ENCODE measurements at regions not wholly inside any gene's neighbourhood (a gene's known extent, or its start where the extent isn't known, plus 50 kb on each side); places are given as distances from the start of the nearest gene placed in this dataset.
"Not testable (repeated sequence)": the region's sequence is repeated elsewhere in the genome, so short reads cannot be mapped to it uniquely, and the experiment has no call there.

DNA sequence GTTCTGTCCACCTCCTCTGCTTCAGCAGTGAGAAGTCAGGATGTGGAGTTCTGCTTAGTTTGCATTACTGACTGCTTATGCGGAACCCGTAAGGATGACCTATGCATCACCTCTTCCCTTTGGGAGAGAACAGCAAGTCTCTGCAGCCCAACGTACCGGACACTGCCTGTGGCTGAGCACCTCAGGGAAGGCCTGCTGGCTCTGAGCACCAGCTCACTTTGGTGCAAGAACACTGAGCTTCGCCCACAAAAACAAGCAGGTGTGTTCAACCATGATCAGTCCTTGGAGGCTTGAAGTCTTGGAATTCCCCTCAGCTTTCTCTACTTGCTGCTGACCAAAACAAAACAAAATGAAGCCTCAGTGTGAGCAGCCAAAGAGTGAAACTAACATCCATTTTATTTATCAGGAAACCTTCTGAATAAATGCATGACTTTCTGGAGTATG, 52.7 kb upstream of the NCK2 start:
- DNase-seq (ENCODE audit: low read depth) = no peak

DNA sequence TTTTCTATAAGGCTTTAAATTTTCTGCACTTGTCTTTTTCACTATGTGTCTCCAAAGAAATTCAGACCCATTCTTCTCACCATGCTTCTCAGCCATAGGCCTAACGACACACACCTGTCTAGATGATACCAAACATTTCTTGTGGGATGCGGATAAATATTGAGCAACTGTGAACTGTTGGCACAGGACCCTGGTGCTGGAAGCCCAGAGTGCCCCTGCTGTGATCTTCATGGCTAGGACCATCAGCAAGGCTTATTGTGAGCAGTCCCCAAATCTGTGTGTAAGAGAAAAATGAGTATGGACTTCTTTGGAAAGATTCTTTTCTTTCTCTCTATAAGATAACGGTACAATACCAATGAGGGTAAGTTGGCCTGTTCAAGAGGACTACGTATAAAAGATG, 54.1 kb upstream of the NCK2 start:
- no peak for DNase-seq (ENCODE audit: low read depth)

DNA sequence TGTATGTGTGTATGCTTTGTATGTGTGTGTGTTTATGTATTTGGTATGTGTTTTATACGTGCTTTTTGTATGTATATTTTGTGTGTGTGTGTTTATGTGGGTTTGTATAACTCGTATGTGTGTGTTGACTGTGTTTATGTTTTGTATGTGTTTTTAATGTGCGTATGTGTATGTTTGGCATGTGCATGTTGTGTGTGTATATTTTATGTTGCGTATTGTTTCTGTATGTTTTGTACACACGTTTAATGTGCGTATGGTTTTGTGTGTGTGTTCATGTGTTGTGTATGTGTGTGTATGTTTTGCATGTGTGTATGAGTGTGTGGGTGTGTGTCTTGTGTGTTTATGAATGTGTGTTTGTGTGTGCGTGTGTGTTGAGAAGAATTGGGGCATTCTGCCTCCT, 55.2 kb upstream of the NCK2 start:
- DNase-seq (ENCODE audit: low read depth) = no peak

DNA sequence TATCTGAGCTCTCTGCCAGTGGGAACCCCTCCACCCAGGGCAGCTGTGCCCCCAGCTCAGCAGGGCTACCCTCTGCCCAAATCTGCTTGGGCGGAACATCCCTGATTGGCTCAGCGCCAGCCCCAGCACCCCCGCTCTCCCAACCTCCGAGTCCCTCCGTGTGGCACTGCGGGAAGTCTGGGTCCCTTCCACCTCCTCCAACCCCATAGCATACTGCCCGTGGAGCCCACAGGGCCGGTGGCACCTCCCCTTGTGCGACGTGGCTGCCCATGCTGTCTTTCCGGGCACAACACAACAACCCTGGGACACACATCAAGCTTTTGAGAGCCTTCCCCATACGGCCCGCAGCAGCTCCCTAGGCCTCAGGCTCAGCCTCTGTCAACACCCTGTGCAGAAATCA, 55.8 kb upstream of the NCK2 start:
- no peak for DNase-seq (ENCODE audit: low read depth)

DNA sequence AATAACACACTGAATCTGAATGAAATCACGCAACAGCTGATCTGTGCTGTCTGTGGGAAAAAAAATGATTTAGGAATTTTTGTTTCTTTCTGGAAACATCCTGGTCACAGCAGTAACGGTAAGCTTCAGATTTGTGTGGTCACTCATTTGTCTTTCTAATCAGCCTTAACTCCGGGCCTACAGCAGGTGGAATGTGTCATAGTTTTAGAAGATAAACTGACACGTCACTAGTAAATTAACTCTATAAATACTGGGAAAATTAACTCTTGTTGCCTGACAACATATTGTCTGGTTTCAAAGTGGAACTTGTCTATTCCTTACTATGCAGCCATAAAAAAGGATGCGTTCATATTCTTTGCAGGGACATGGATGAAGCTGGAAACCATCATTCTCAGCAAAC, 58.1 kb upstream of the NCK2 start:
- no peak for DNase-seq (ENCODE audit: low read depth)

DNA sequence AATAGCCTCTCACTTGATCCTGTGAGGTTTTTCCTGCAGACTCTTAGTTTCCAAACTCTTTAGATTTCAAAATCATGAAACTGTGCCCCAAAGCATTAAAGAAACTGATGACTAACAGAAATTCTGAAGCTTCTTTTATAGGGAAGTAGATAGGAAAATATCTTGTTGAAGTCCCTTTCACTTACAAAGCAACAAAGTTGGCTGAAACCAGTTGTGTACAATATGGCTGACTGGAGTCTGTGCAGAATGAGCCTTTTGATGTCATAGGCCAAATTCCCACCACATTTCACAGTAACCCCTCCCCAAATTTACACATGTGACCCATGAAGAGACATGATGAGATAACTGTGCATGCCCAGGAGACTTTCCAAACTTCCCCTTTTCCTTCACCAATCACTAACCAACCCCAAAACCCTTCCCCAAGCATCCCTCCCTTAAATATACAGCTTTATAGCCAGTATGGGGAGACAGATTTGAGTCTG, 61.7 kb upstream of the NCK2 start:
- no peak for DNase-seq (ENCODE audit: low read depth)

DNA sequence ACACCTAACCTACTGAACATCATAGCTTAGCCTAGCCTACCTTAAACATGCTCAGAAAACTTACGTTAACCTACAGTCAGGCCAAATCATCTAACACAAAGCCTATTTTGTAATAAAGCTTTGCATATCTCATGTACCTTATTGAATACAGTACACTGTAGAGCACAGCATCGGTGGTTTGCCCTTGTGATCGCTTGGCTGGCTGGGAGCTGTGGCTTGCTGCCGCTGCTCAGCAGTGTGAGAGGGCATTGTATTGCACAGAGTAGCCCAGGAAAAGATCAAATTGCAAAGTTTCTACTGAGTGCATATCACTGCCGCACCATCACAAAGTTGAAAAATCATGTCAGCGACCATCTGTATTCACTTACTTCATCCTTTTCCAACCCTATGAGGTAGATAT, 62.3 kb upstream of the NCK2 start:
- DNase-seq (ENCODE audit: low read depth) = no peak

DNA sequence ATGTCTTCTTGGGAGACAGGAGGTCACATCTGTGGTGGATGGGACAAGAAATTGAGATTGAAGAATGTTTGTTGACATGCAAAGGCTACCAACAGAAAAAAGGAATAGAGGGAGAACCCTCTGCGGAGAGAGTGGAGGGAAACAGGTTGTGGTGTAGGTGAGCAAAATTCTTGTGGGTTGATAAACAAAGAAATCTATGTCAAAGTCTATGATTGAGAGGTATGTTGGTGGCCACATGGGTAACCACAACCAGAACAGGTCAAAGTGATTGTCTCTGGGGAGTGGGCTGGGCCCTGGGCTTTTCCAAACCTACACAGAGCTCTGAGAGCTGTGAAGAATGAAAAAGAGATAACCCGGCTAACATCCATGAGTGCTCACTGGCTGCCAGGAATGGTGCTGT, 62.8 kb upstream of the NCK2 start:
- no peak for DNase-seq (ENCODE audit: low read depth)

DNA sequence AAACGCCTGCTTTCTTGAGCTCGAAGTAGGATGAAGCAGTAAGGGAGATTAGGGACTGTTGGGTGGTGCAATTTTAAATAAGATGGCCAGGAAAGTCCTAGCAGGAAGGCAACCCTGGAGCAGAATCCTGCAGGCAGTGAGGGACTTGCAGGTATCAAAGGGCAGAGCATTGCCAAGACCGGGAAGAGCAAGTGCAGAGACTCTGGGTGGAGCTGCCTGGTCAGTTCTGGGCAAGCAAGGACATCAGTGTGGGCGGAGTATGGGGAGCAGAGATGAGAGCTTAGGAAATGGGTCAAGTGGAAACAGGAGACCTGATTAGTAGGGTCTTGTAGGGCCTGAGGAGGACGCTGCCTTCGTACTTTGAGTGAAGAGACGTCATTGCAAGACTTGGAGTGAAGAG, 64.4 kb upstream of the NCK2 start:
- DNase-seq (ENCODE audit: low read depth) = no peak

DNA sequence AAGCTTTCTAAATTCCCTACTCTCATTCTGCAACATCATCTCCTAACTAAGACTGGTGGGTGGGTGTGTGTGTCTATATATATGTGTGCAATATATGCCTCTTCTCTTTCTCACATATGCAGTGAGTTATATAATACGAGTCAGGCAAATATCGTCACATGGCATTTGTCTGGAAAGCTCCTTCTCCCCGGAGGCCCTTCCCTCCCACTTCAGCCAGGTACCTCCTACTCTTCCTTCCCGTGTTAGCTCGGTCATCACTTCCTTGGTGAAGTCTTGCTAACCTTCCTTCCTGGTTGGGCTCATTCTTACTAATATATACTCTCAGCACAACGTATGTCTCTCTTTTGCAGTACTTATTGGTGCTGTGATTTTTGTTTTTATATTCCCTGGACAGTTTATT, 66.4 kb upstream of the NCK2 start:
- DNase-seq (ENCODE audit: low read depth) = no peak

DNA sequence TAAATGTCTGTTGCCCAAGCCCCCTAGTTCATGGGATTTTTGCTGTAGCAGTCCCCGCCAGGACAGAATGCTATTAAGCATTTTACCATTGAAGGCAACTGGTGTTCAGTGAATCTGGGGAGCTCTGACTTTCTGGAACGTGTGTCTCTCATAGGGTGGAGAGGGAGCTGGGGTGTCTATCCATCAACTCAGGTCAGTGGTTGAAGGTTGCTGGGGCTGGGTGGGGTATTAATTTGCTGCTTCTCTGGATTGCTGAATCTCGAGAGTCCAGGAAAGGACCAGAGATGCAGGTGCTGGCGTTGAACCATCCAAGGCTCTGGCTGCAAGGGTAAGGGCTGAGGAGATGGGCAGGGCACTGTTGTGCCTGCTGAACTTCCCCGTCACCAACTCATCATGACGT, 66.8 kb upstream of the NCK2 start:
- no peak for DNase-seq (ENCODE audit: low read depth)

DNA sequence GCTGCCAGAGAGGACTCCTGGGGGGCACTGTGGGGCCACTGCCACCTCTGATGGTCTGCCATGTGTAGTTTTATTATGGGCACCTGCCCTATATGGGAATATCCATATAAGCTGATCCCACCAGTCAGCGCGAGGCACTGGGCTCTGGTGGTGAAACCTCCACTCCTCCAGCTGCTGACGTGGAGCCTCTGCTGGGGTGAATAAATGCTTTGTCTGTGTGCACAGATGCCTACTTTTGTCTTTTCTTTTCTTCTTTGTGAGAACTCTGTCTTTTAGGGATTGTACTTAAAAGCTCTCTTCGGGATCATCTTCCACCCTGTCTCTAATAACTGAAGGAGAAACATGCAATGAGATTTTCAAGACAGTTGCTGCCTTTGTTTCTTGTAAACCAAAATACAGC, 68.9 kb upstream of the NCK2 start:
- no peak for DNase-seq (ENCODE audit: low read depth)

DNA sequence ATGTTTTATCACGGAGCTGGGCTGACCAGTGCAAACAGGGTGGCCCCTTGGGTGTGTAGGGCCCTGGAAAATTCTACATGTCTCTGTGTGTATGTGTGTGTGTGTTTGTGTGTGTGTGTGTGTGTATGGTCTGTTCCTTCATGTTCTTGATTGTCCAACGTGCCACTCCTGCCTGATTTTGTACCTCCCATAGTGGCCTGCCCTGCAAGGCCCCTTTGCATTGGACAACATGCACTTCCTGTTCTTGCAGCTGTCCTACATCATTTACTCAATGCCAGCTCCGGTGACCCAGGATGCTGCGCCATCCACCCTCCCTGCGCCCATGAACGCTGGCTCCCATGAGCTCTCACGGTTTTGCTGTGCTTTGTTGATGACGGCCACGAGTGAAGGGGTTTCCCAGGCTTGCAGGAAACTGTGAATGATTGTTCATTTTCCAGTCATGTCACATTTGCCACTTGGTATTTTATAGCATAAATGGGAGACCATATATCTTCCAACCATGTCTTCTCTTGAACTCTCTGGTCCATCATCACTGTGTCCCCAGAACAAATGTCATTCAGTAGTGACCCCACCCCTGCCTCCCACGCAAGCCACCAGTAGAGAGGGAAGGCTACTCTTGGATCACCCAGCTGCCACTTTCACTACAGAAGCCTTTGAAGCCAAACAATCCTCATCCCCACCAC, 69.7 kb upstream of the NCK2 start:
- DNase-seq (ENCODE audit: low read depth) = no peak

DNA sequence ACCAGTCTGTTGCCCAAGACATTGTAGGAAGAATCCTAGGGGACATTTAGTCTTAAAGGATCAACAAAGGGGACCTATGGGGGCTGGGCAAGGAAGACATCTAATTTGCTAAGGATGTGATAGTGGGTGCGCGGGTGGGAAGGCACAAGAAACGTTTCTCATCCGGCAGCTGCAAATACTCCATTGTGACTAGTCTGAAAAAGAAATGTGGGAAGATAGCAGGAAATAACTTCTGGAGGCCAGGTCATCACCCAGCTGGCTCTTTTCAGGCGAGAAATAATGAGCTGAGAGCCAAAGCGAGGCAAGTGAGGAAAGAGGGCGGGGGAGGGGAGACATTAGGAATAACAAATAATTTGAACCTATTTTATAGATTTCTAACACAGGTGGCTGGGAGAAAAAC, 70.3 kb upstream of the NCK2 start:
- DNase-seq (ENCODE audit: low read depth) = no peak

DNA sequence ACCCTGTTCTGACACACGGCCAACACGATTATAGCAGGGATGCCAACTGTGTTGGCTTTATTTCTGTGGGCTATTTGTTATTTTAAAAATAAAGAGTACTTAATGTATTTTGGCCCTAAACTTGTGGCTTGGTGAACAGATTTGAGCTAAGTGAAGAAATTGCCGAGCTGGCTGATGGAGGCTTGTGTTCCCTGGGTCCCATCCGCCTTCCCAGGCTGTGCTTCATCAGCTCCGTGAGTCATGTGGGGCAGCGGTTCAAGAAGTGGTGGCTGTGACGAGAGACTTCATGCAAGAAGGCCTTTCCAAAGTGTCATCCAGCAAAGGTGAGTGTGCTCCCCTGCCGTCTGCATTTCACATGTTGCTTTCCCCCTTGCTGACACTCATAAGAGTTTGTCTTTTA, 73.6 kb upstream of the NCK2 start:
- no peak for DNase-seq (ENCODE audit: low read depth)

DNA sequence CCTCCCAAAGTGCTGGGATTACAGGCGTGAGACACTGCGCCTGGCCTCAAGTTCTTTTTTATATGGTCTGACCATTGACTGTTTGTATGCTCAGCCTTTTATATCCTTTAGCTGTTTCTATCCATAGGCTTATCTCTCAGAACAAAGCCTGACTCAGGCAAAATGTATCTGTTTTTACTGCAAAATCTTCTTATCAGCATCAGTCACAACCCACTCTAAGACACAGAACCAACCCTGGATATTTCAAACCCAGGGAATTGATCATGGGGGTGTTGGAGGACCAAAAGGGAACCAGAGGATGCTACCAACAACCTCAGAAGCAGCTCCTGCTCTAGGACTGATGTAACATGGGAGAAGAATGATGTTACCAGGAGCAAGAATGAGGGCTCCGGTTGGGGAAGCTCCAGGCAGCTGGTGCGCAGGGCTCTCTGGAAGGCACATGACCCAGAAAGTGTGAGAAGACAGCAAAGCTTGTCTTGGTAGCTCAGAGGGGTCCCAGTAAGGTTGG, 75.3 kb upstream of the NCK2 start:
- DNase-seq (ENCODE audit: low read depth) = no peak

DNA sequence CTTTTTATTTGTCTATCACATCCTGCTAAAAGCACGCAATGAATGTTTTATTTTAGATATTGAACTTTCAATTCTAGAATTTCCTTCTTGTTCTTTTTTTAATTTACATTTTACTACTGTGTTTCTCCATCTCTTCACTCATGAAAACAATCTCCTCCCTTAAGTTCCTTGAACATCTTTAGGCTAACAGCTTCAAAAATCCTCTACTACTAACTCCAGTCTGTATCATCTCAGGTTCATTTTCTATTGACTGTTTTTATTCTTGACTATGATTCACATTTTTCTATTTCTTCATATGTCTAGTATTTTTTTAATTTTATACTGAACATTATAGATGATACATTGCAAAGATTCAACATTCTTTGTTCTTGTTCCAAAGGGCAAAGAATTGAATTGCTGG, 79.2 kb upstream of the NCK2 start:
- DNase-seq (ENCODE audit: low read depth) = no peak

DNA sequence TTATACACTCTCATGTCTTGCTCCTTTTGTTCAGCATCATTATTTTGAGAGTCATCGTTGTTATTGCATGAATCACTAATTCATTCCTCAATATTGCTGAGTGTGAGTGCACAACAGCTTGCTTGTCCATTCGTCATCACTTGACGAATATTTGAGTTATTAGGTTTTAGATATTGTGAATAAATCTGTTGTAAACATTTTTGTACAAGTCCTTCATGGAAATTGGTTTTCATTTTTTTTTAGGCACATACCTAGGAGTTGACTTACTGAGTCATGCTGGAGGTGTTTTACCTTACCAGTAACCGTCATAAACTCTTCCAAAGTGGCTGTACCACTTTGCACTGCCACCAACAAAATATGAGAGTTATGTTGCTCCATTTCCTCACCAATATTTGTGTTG, 84.2 kb upstream of the NCK2 start:
- no peak for DNase-seq (ENCODE audit: low read depth)

DNA sequence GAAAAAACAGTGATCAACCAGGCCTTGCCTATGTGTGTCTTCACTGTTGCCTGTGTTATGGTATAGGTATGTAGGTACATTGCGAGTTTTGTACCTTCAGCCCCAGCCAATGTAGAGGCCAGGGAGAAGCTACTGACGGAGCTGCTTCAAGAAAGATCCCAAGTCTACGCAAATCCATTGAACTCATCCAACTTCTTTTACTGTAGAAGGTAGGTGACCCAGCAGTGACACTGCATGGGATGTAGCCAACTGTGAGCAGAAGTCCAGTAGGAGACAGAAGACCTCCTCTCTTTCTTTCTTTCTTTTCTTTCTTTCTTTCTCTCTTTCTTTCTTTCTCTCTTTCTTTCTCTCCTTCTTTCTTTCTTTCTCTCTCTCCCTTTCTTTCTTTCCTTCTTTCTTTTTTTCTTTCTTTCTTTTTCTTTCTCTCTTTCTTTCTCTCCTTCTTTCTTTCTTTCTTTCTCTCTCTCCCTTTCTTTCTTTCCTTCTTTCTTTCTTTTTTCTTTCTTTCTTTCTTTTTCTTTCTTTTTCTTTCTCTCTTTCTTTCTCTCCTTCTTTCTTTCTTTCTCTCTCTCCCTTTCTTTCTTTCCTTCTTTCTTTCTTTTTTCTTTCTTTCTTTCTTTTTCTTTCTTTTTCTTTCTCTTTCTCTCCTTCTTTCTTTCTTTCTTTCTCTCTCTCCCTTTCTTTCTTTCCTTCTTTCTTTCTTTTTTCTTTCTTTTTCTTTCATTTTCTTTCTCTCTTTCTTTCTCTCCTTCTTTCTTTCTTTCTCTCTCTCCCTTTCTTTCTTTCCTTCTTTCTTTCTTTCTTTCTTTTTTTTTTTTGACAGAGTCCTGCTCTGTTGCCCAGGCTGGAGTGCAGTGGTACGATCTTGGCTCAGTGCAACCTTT, 88.7 kb upstream of the NCK2 start:
- DNase-seq (ENCODE audit: low read depth) = not testable (repeated sequence)

DNA sequence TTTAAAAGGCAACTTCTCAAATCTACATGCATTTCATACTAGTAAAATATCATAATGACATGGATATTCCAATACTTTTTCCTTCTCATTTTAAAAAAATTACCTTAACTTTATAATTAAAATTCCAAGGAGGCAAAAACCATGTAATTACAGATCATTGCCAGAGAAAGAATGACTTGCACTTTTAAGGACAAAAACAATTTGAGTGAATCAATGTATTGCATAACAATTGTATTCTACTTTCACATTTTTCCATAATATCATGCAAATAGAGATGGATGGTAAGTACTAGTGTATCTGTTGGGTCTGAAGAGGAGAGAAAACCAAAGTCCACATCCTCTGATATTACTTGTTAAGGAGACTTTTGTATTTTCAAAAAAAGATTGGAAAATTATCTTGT, 89.5 kb upstream of the NCK2 start:
- DNase-seq (ENCODE audit: low read depth) = no peak

DNA sequence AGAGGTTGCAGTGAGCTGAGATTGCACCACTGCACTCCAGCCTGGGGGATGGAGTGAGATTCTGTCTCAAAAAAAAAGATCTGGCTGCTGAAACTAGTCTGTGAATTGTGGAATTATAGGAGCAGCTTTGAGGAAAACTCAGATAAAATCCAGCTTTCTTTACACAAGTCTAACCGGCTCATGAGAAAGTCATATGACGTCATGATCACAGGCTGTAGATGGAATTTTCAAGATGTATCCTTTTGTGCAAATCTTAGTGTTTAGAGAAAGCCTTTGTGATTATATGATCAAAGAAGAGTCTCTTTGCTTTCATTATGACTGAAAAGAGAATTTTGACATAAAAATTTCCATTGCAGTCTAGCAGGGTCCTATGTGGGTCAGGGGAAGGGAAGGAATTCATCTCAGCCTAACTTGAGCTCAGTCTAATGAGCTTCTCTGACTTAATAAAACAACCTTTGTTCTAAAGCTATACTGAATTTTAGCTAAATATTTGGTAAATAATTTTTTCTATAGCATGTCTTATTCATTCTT, 90.2 kb upstream of the NCK2 start:
- DNase-seq (ENCODE audit: low read depth) = no peak

DNA sequence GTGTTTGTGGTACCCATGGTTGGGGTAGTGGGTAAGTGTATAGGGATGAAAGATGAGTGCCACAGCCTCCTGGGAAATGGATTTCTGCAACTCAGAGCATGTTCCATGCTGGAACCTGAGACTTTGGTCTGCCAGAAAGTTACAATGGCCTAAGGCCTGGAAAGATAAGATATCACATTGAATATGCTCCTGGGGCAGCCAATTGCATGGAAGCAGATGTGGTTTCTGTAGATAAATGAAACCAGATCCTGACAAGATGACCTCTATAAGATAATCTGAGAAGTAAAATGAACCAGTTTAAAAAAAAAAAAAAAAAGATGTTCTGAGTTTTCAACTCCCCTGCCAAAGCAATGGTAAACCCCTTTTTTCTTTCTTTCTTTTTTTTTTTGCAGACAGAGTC, 91.4 kb upstream of the NCK2 start:
- no peak for DNase-seq (ENCODE audit: low read depth)

Data from stimulated activated CD8-positive, alpha-beta memory T cell treated with anti-CD3 and anti-CD28 coated beads, Interleukin-12 subunit alpha, Interleukin-12 subunit beta, amount 100 ng/mL, for 4 hours (primary cell).